ENCODE measurements at regions not wholly inside any gene's neighbourhood (a gene's known extent, or its start where the extent isn't known, plus 50 kb on each side); places are given as distances from the start of the nearest gene placed in this dataset.

DNA sequence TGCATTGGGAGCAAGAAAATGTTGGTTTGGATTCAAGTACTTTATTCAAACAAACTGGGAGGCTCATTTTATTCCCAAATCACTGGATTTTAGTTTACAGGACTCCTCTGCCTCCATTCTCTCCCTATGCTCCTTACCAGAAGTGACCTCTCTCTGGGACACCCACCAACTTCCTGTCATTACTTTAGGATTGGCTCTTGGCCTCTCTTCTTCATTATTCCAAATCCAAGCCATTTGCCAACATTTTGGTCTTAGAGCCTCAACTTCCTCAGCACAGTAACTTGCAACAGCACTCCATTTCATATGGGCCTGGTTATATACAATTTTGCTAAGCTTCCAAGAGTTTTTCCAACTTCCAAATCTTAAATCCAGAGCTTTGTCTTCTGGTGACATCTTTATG, 432.1 kb downstream of the NR2F2 start:
- intact Hi-C loops (cut with micrococcal nuclease), result no loop called here
- H3K9ac ChIP-seq (replicated peaks; ENCODE audit: extremely low read depth, insufficient read depth, low read length), result no peak overlapping the region
- ChIA-PET CTCF (no interaction called here), POLR2A (no interaction called here)
- no peak for TF ChIP-seq EZH2 (IDR thresholded peaks at IDR 0.05; ENCODE audit: borderline replicate concordance, low read depth, low read length, severe bottlenecking)
- no peak for TF ChIP-seq JUN (IDR thresholded peaks at IDR 0.05; ENCODE audit: borderline replicate concordance, insufficient read depth, insufficient read length, low read depth)
- TF ChIP-seq, protein P1, sequence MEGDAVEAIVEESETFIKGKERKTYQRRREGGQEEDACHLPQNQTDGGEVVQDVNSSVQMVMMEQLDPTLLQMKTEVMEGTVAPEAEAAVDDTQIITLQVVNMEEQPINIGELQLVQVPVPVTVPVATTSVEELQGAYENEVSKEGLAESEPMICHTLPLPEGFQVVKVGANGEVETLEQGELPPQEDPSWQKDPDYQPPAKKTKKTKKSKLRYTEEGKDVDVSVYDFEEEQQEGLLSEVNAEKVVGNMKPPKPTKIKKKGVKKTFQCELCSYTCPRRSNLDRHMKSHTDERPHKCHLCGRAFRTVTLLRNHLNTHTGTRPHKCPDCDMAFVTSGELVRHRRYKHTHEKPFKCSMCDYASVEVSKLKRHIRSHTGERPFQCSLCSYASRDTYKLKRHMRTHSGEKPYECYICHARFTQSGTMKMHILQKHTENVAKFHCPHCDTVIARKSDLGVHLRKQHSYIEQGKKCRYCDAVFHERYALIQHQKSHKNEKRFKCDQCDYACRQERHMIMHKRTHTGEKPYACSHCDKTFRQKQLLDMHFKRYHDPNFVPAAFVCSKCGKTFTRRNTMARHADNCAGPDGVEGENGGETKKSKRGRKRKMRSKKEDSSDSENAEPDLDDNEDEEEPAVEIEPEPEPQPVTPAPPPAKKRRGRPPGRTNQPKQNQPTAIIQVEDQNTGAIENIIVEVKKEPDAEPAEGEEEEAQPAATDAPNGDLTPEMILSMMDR (IDR thresholded peaks at IDR 0.05; ENCODE audit: extremely low read depth in 1 of 2, insufficient read depth in 1 of 2, low read depth in 1 of 2, low read length in 2 of 2), result no peak
- TF ChIP-seq GATA2 (IDR thresholded peaks at IDR 0.05; ENCODE audit: insufficient read depth, insufficient read length, low read depth, low read length), result no peak
- BruUV-seq (replicated peaks), result no TSS peak
- H3K4me1 ChIP-seq (ENCODE audit: control insufficient read depth, extremely low read depth, insufficient read depth, low read length), result no peaks in the 10 kb centered on the region
- DNase-seq (ENCODE audit: low read depth, low spot score) (no peak), FAIRE-seq (no peak)
- no peaks in the 10 kb centered on the region for H3K79me2 ChIP-seq (ENCODE audit: control insufficient read depth, insufficient read depth, low read length)
- H4K20me1 ChIP-seq (replicated peaks; ENCODE audit: control insufficient read depth, extremely low read depth, insufficient read depth, low read length), result no peaks in the 10 kb centered on the region
- no peaks in the 10 kb centered on the region for H3K9me1 ChIP-seq (replicated peaks; ENCODE audit: control insufficient read depth, extremely low read depth, insufficient read depth, low read length)
- no peak overlapping the region for H3K27ac ChIP-seq (ENCODE audit: insufficient read depth, low read depth, low read length)
- H3K9me3 ChIP-seq (replicated peaks; ENCODE audit: control insufficient read depth, insufficient read depth, low read length), result no peaks in the 10 kb centered on the region
- H3K27me3 ChIP-seq (ENCODE audit: control insufficient read depth in 2 of 2, insufficient read depth in 2 of 2, low read length in 2 of 2), result no peaks in the 10 kb centered on the region
- H3K4me2 ChIP-seq (ENCODE audit: insufficient read depth, low read length), result no peak overlapping the region
- dilution Hi-C loops (cut with MboI; ENCODE audit: extremely low pct_ligation_motif_present, low sequenced_read_pairs), result no loop called here
- H3K36me3 ChIP-seq (ENCODE audit: control insufficient read depth in 2 of 2, extremely low read depth in 1 of 2, insufficient read depth in 2 of 2, low read length in 2 of 2), result no peaks in the 10 kb centered on the region
- H3K4me3 ChIP-seq (replicated peaks in 1 of 3; ENCODE audit: insufficient read depth in 1 of 3, low read depth in 1 of 3, low read length in 3 of 3), result no peak overlapping the region
- H2AFZ ChIP-seq (ENCODE audit: low read depth, low read length), result no peak overlapping the region

DNA sequence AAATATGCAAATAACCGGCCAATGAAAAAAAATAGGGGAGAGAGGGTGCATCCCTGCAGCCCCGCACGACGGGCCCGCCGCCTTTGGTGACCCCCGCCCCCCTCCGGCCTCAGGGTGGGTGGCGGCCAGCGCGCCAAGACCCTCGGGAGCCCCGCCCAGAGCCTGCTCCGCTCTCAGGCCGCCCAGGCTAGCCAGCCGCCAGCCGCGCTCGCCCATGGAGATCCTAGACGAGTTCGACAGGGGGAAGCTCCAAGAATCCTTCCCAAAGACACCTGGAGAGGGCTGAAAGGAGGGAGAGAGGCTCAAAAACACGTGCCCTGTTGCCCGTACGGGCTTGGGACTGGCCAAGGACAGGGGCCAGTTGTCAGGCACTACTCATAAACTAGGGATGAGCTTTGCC, 434.0 kb downstream of the NR2F2 start:
- Histone ChIP-seq H3K4me1 (ENCODE audit: control insufficient read depth, extremely low read depth, insufficient read depth, low read length) (no peaks in the 10 kb centered on the region), H4K20me1 (replicated peaks; ENCODE audit: control insufficient read depth, extremely low read depth, insufficient read depth, low read length) (no peaks in the 10 kb centered on the region), H3K4me3 (replicated peaks in 1 of 3; ENCODE audit: insufficient read depth in 1 of 3, low read depth in 1 of 3, low read length in 3 of 3) (no peak overlapping the region), H3K9me3 (replicated peaks; ENCODE audit: control insufficient read depth, insufficient read depth, low read length) (no peaks in the 10 kb centered on the region), H3K27me3 (ENCODE audit: control insufficient read depth in 2 of 2, insufficient read depth in 2 of 2, low read length in 2 of 2) (no peaks in the 10 kb centered on the region), H2AFZ (ENCODE audit: low read depth, low read length) (no peak overlapping the region), H3K27ac (ENCODE audit: insufficient read depth, low read depth, low read length) (no peak overlapping the region), H3K79me2 (ENCODE audit: control insufficient read depth, insufficient read depth, low read length) (no peaks in the 10 kb centered on the region), H3K36me3 (ENCODE audit: control insufficient read depth in 2 of 2, extremely low read depth in 1 of 2, insufficient read depth in 2 of 2, low read length in 2 of 2) (no peaks in the 10 kb centered on the region), H3K9ac (replicated peaks; ENCODE audit: extremely low read depth, insufficient read depth, low read length) (no peak overlapping the region), H3K9me1 (replicated peaks; ENCODE audit: control insufficient read depth, extremely low read depth, insufficient read depth, low read length) (no peaks in the 10 kb centered on the region), H3K4me2 (ENCODE audit: insufficient read depth, low read length) (no peak overlapping the region)
- intact Hi-C loops (cut with micrococcal nuclease), result no loop called here
- TF ChIP-seq JUN (IDR thresholded peaks at IDR 0.05; ENCODE audit: borderline replicate concordance, insufficient read depth, insufficient read length, low read depth) (no peak), MYC (IDR thresholded peaks at IDR 0.05; ENCODE audit: low read depth, low read length) (no peak), FOS (IDR thresholded peaks at IDR 0.05; ENCODE audit: borderline replicate concordance, insufficient read depth, low read length) (no peak), EZH2 (IDR thresholded peaks at IDR 0.05; ENCODE audit: borderline replicate concordance, low read depth, low read length, severe bottlenecking) (no peak)
- TF ChIP-seq, protein P1 (IDR thresholded peaks at IDR 0.05; ENCODE audit: extremely low read depth in 1 of 2, insufficient read depth in 1 of 2, low read depth in 1 of 2, low read length in 2 of 2), result no peak
- TF ChIP-seq, protein P2, sequence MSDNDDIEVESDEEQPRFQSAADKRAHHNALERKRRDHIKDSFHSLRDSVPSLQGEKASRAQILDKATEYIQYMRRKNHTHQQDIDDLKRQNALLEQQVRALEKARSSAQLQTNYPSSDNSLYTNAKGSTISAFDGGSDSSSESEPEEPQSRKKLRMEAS (IDR thresholded peaks at IDR 0.05; ENCODE audit: insufficient read depth, insufficient read length), result no peak
- DNase-seq (ENCODE audit: low read depth, low spot score) (no peak), FAIRE-seq (no peak)
- no TSS peak for BruUV-seq (replicated peaks)
- dilution Hi-C loops (cut with MboI; ENCODE audit: extremely low pct_ligation_motif_present, low sequenced_read_pairs), result no loop called here
- POLR2A ChIA-PET, result no interaction called here
- CTCF ChIA-PET, result no interaction called here

All from endothelial cell of umbilical vein (primary cell).